ENCODE measurements at regions not wholly inside any gene's neighbourhood (a gene's known extent, or its start where the extent isn't known, plus 50 kb on each side); places are given as distances from the start of the nearest gene placed in this dataset.

GRCh38 chr18:45357686-45358470 lies 257.4 kb upstream of the SLC14A2 start:
- Mint-ChIP-seq H3K27ac (no peak overlapping the region), H3K9me3 (ENCODE audit: insufficient read depth) (no peaks in the 10 kb centered on the region), H3K27me3 (peaks cover 12% of the 10 kb centered on the region), H3K4me1 (no peaks in the 10 kb centered on the region), H3K4me3 (no peak overlapping the region)
- DNase-seq = no peak
- peaks cover 0 to 9% (median 0%) of the 10 kb centered on the region in 4 experiments for H3K27me3 ChIP-seq (replicated peaks in 1 of 4; ENCODE audit: control extremely low read depth in 1 of 4, control insufficient read depth in 3 of 4, insufficient read depth in 4 of 4, low read length in 3 of 4)
- no peaks in the 10 kb centered on the region for H3K36me3 ChIP-seq (replicated peaks in 1 of 2; ENCODE audit: control extremely low read depth in 1 of 2, control insufficient read depth in 1 of 2, extremely low read depth in 1 of 2, insufficient read depth in 2 of 2, low read length in 1 of 2)
- H3K27ac ChIP-seq (ENCODE audit: low read length in 2 of 2) = no peak overlapping the region
- ChIA-PET POLR2A (no interaction called here), CTCF (no interaction called here)
- no peak overlapping the region for H2AFZ ChIP-seq (ENCODE audit: insufficient read depth, low read depth, low read length, poor library complexity, severe bottlenecking)
- no peak overlapping the region for H3K4me3 ChIP-seq (ENCODE audit: control extremely low read depth in 1 of 5, extremely low read depth in 1 of 5, insufficient read depth in 1 of 5, low read depth in 2 of 5, low read length in 4 of 5)
- H3K9me3 ChIP-seq (ENCODE audit: control extremely low read depth in 1 of 3, control insufficient read depth in 2 of 3, insufficient read depth in 1 of 3, low read length in 2 of 3) = no peaks in the 10 kb centered on the region
- H3K4me2 ChIP-seq (replicated peaks; ENCODE audit: low read depth, low read length, poor library complexity, severe bottlenecking) = no peak overlapping the region
- H3K79me2 ChIP-seq (ENCODE audit: control insufficient read depth, insufficient read depth, low read length) = no peaks in the 10 kb centered on the region
- TF ChIP-seq EZH2 (IDR thresholded peaks at IDR 0.05; ENCODE audit: borderline replicate concordance, insufficient read depth, low read depth, low read length, poor library complexity, severe bottlenecking) (no peak), CTCF (IDR thresholded peaks at IDR 0.05) (no peak)
- H3K4me1 ChIP-seq (ENCODE audit: control insufficient read depth in 2 of 2, insufficient read depth in 2 of 2, low read length in 2 of 2) = no peaks in the 10 kb centered on the region
- H3K9ac ChIP-seq (ENCODE audit: low read length) = no peak overlapping the region
- intact Hi-C loops (cut with micrococcal nuclease) = loop anchor here (10.0 kb wide), 1 partner anchor 683 kb away; no protein-coding TSS in a partner anchor
- no peaks in the 10 kb centered on the region for H4K20me1 ChIP-seq (ENCODE audit: control insufficient read depth, insufficient read depth, low read length, poor library complexity, severe bottlenecking)
- ATAC-seq (ENCODE audit: low read depth) = no peak
- WGBS (ENCODE audit: insufficient coverage) = 83% methylated on average over 2 of the region's 5 CpGs

GRCh38 chr18:45359275-45360009 lies 255.8 kb upstream of the SLC14A2 start:
- Histone ChIP-seq H3K4me2 (replicated peaks; ENCODE audit: low read depth, low read length, poor library complexity, severe bottlenecking) (no peak overlapping the region), H3K27me3 (replicated peaks in 1 of 4; ENCODE audit: control extremely low read depth in 1 of 4, control insufficient read depth in 3 of 4, insufficient read depth in 4 of 4, low read length in 3 of 4) (peaks cover 0 to 10% (median 0%) of the 10 kb centered on the region in 4 experiments), H3K4me3 (ENCODE audit: control extremely low read depth in 1 of 5, extremely low read depth in 1 of 5, insufficient read depth in 1 of 5, low read depth in 2 of 5, low read length in 4 of 5) (no peak overlapping the region), H4K20me1 (ENCODE audit: control insufficient read depth, insufficient read depth, low read length, poor library complexity, severe bottlenecking) (no peaks in the 10 kb centered on the region), H3K4me1 (ENCODE audit: control insufficient read depth in 2 of 2, insufficient read depth in 2 of 2, low read length in 2 of 2) (no peaks in the 10 kb centered on the region), H3K9me3 (ENCODE audit: control extremely low read depth in 1 of 3, control insufficient read depth in 2 of 3, insufficient read depth in 1 of 3, low read length in 2 of 3) (no peaks in the 10 kb centered on the region), H3K9ac (ENCODE audit: low read length) (no peak overlapping the region), H3K36me3 (replicated peaks in 1 of 2; ENCODE audit: control extremely low read depth in 1 of 2, control insufficient read depth in 1 of 2, extremely low read depth in 1 of 2, insufficient read depth in 2 of 2, low read length in 1 of 2) (no peaks in the 10 kb centered on the region), H3K27ac (ENCODE audit: low read length in 2 of 2) (no peak overlapping the region), H2AFZ (ENCODE audit: insufficient read depth, low read depth, low read length, poor library complexity, severe bottlenecking) (no peak overlapping the region), H3K79me2 (ENCODE audit: control insufficient read depth, insufficient read depth, low read length) (no peaks in the 10 kb centered on the region)
- H3K27ac Mint-ChIP-seq = no peak overlapping the region
- intact Hi-C loops (cut with micrococcal nuclease) = loop anchor here (10.0 kb wide), 1 partner anchor 685 kb away; no protein-coding TSS in a partner anchor
- no peak for ATAC-seq (ENCODE audit: low read depth)
- no peak for TF ChIP-seq CTCF (IDR thresholded peaks at IDR 0.05)
- no peak for TF ChIP-seq EZH2 (IDR thresholded peaks at IDR 0.05; ENCODE audit: borderline replicate concordance, insufficient read depth, low read depth, low read length, poor library complexity, severe bottlenecking)
- no peak overlapping the region for H3K4me3 Mint-ChIP-seq
- CTCF ChIA-PET = interaction anchor here (0.5 kb wide), 1 partner anchor 60 kb away, joined by 3 read pairs; no protein-coding TSS in a partner anchor
- WGBS (ENCODE audit: insufficient coverage) = 94% methylated on average over 5 of the region's 7 CpGs
- H3K27me3 Mint-ChIP-seq = peaks cover 17% of the 10 kb centered on the region
- H3K4me1 Mint-ChIP-seq = no peaks in the 10 kb centered on the region
- POLR2A ChIA-PET = no interaction called here
- H3K9me3 Mint-ChIP-seq (ENCODE audit: insufficient read depth) = no peaks in the 10 kb centered on the region
- no peak for DNase-seq
